ENCODE measurements at regions not wholly inside any gene's neighbourhood (a gene's known extent, or its start where the extent isn't known, plus 50 kb on each side); places are given as distances from the start of the nearest gene placed in this dataset.

GRCh38 chr11:42465623-42466022, 846.2 kb upstream of the API5 start:
- intact Hi-C loops (cut with DNase I): no loop called here
- H3K27me3 ChIP-seq: no peaks in the 10 kb centered on the region
- no peak overlapping the region for H3K4me3 ChIP-seq
- TF ChIP-seq CTCF (IDR thresholded peaks at IDR 0.05): no peak
- H3K4me1 ChIP-seq: no peaks in the 10 kb centered on the region
- DNase-seq: no peak
- no peaks in the 10 kb centered on the region for H3K36me3 ChIP-seq
- H3K27ac ChIP-seq: no peak overlapping the region
- no peaks in the 10 kb centered on the region for H3K9me3 ChIP-seq
- no peak overlapping the region for H3K9ac ChIP-seq (ENCODE audit: low read depth in 2 of 2, low read length in 2 of 2)

GRCh38 chr11:42473106-42473505, 838.7 kb upstream of the API5 start:
- no peak overlapping the region for H3K27ac ChIP-seq
- no peak overlapping the region for H3K9ac ChIP-seq (ENCODE audit: low read depth in 2 of 2, low read length in 2 of 2)
- no peaks in the 10 kb centered on the region for H3K4me1 ChIP-seq
- intact Hi-C loops (cut with DNase I): no loop called here
- no peak for TF ChIP-seq CTCF (IDR thresholded peaks at IDR 0.05)
- H3K27me3 ChIP-seq: no peaks in the 10 kb centered on the region
- DNase-seq: no peak
- H3K9me3 ChIP-seq: no peaks in the 10 kb centered on the region
- no peak overlapping the region for H3K4me3 ChIP-seq
- no peaks in the 10 kb centered on the region for H3K36me3 ChIP-seq

GRCh38 chr11:42482822-42483221, 829.0 kb upstream of the API5 start:
- H3K27ac ChIP-seq: no peak overlapping the region
- H3K4me3 ChIP-seq: no peak overlapping the region
- no peaks in the 10 kb centered on the region for H3K4me1 ChIP-seq
- intact Hi-C loops (cut with DNase I): no loop called here
- no peak for TF ChIP-seq CTCF (IDR thresholded peaks at IDR 0.05)
- DNase-seq: no peak
- no peaks in the 10 kb centered on the region for H3K9me3 ChIP-seq
- no peaks in the 10 kb centered on the region for H3K27me3 ChIP-seq
- no peak overlapping the region for H3K9ac ChIP-seq (ENCODE audit: low read depth in 2 of 2, low read length in 2 of 2)
- no peaks in the 10 kb centered on the region for H3K36me3 ChIP-seq

- DNase-seq: no peak
- Histone ChIP-seq H3K4me3 (no peak overlapping the region), H3K9ac (ENCODE audit: low read depth in 2 of 2, low read length in 2 of 2) (no peak overlapping the region), H3K27ac (no peak overlapping the region), H3K4me1 (no peaks in the 10 kb centered on the region), H3K9me3 (no peaks in the 10 kb centered on the region), H3K27me3 (no peaks in the 10 kb centered on the region), H3K36me3 (no peaks in the 10 kb centered on the region)
- TF ChIP-seq CTCF (IDR thresholded peaks at IDR 0.05): no peak
- intact Hi-C loops (cut with DNase I): no loop called here
Measured at GRCh38 chr11:42490506-42490905, 821.3 kb upstream of the API5 start.

GRCh38 chr11:42494459-42494858, 817.3 kb upstream of the API5 start:
- no peak for DNase-seq
- Histone ChIP-seq H3K27me3 (no peaks in the 10 kb centered on the region), H3K9ac (ENCODE audit: low read depth in 2 of 2, low read length in 2 of 2) (no peak overlapping the region), H3K36me3 (no peaks in the 10 kb centered on the region), H3K4me3 (no peak overlapping the region), H3K4me1 (no peaks in the 10 kb centered on the region), H3K27ac (no peak overlapping the region), H3K9me3 (no peaks in the 10 kb centered on the region)
- no peak for TF ChIP-seq CTCF (IDR thresholded peaks at IDR 0.05)
- intact Hi-C loops (cut with DNase I): no loop called here

GRCh38 chr11:42498971-42499370, 812.8 kb upstream of the API5 start:
- Histone ChIP-seq H3K36me3 (no peaks in the 10 kb centered on the region), H3K9me3 (no peaks in the 10 kb centered on the region), H3K27ac (no peak overlapping the region), H3K4me1 (no peaks in the 10 kb centered on the region), H3K27me3 (no peaks in the 10 kb centered on the region), H3K4me3 (no peak overlapping the region), H3K9ac (ENCODE audit: low read depth in 2 of 2, low read length in 2 of 2) (no peak overlapping the region)
- intact Hi-C loops (cut with DNase I): no loop called here
- TF ChIP-seq CTCF (IDR thresholded peaks at IDR 0.05): no peak
- DNase-seq: no peak
